ENCODE measurements at regions not wholly inside any gene's neighbourhood (a gene's known extent, or its start where the extent isn't known, plus 50 kb on each side); places are given as distances from the start of the nearest gene placed in this dataset.
"Not testable (repeated sequence)": the region's sequence is repeated elsewhere in the genome, so short reads cannot be mapped to it uniquely, and the experiment has no call there.

DNA sequence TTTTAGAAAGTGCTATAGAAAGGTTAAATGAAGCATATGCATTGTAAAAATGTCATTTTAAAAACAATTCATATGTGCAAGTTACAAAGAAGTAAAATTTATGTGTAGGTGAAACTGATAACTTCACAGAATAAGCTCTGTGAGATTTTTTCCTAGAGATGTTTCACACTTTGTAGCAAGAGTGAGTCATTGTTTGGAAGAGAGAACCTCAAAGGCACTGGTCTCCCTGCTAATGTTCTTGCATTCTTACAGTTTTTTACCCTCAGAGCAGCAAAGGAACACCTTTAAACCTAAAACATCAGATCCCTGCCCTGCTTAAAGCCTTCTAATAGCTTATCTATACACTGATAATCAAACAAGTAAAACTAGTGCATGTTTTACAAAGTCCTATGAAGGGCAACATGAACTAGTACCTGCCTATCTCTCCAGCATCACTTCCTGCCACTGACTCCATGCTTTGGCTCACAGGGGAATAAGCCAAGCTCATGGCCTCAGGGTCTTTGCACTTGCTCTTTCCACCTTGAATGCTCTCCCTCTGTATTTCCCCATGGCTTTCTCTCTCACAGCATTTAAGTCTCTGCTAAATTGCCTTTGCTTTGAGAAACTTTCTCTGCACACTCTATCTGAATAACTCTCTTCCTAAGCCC, 997.0 kb downstream of the GATA3 start:
- H3K27ac ChIP-seq (ENCODE audit: low read depth, low read length) = no peak overlapping the region
- TF ChIP-seq, protein P1, sequence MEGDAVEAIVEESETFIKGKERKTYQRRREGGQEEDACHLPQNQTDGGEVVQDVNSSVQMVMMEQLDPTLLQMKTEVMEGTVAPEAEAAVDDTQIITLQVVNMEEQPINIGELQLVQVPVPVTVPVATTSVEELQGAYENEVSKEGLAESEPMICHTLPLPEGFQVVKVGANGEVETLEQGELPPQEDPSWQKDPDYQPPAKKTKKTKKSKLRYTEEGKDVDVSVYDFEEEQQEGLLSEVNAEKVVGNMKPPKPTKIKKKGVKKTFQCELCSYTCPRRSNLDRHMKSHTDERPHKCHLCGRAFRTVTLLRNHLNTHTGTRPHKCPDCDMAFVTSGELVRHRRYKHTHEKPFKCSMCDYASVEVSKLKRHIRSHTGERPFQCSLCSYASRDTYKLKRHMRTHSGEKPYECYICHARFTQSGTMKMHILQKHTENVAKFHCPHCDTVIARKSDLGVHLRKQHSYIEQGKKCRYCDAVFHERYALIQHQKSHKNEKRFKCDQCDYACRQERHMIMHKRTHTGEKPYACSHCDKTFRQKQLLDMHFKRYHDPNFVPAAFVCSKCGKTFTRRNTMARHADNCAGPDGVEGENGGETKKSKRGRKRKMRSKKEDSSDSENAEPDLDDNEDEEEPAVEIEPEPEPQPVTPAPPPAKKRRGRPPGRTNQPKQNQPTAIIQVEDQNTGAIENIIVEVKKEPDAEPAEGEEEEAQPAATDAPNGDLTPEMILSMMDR (IDR thresholded peaks at IDR 0.05; ENCODE audit: low read depth, low read length, poor library complexity, severe bottlenecking) = no peak
- TF ChIP-seq EZH2phosphoT487 (IDR thresholded peaks at IDR 0.05; ENCODE audit: borderline replicate concordance, low read length) = no peak
- H3K9me2 ChIP-seq (replicated peaks; ENCODE audit: control insufficient read depth, low read length) = no peaks in the 10 kb centered on the region
- H3K36me3 ChIP-seq (ENCODE audit: control insufficient read depth, low read length) = no peaks in the 10 kb centered on the region
- no peaks in the 10 kb centered on the region for H3K9me3 ChIP-seq (ENCODE audit: control insufficient read depth, insufficient read depth, low read length)
- H3K27me3 ChIP-seq (ENCODE audit: control insufficient read depth, low read length) = no peaks in the 10 kb centered on the region
- H3K4me1 ChIP-seq (ENCODE audit: control insufficient read depth, low read length) = no peaks in the 10 kb centered on the region
- H3F3A ChIP-seq (ENCODE audit: control insufficient read depth, insufficient read depth) = no peaks in the 10 kb centered on the region
- H3K79me2 ChIP-seq (ENCODE audit: control insufficient read depth, low read length) = no peaks in the 10 kb centered on the region
- H3K4me3 ChIP-seq (ENCODE audit: low read length) = no peak overlapping the region
- H3K4me2 ChIP-seq (ENCODE audit: low read length) = no peak overlapping the region
- no peaks in the 10 kb centered on the region for H4K20me1 ChIP-seq (ENCODE audit: control insufficient read depth, insufficient read depth, low read depth, low read length)

DNA sequence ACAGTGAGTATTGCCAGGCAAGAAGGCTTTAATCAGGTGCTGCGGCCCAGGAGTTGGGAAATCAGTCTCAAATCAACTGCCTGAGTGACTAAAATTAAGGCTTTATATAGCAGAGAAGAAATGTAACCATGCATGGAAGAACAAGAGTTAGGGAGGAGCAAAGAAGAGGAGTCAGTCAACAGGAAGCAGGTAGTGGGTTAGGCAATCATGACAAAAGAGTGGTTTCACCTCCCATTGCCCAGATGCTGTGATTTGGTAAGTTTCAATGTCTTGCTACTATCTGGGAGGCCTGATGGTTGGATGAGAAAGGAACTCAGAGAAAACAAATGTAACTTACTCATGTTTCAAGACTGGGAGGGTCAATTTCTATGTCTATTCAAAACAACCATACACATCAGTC, 998.3 kb downstream of the GATA3 start:
- no peaks in the 10 kb centered on the region for H3K79me2 ChIP-seq (ENCODE audit: control insufficient read depth, low read length)
- no peak overlapping the region for H3K4me3 ChIP-seq (ENCODE audit: low read length)

DNA sequence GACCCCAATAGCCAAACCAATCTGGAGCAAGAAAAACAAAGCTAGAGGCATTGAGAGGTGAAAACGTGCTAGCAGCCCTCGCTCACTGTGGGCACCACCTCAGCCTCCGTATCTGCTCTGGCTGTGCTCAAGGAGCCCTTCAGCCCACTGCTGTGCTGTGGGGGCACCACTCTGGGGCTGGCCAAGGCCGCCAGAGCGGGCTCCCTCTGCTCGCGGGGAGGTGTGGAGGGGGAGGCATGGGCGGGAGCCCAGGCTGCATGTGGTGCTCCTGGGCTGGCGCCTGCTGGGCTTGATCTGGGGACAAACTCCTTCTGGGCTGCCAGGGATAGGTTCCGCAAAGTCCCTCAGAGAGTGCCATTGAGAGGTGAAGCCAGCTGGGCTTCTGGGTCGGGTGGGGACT, 1002.0 kb downstream of the GATA3 start:
- H3K4me2 ChIP-seq (ENCODE audit: low read length) = no peak overlapping the region
- H3K4me3 ChIP-seq (ENCODE audit: low read length) = no peak overlapping the region
- H3K36me3 ChIP-seq (ENCODE audit: control insufficient read depth, low read length) = no peaks in the 10 kb centered on the region
- H3K27ac ChIP-seq (ENCODE audit: low read depth, low read length) = no peak overlapping the region
- H3K27me3 ChIP-seq (ENCODE audit: control insufficient read depth, low read length) = 0 out of 2 replicates have a peak, but pooled peaks cover 3% of the 10 kb centered on the region
- H3K79me2 ChIP-seq (ENCODE audit: control insufficient read depth, low read length) = no peaks in the 10 kb centered on the region
- no peaks in the 10 kb centered on the region for H3K9me2 ChIP-seq (replicated peaks; ENCODE audit: control insufficient read depth, low read length)
- no peaks in the 10 kb centered on the region for H3F3A ChIP-seq (ENCODE audit: control insufficient read depth, insufficient read depth)
- TF ChIP-seq, protein P1 (IDR thresholded peaks at IDR 0.05; ENCODE audit: low read depth, low read length, poor library complexity, severe bottlenecking) = no peak
- no peak for TF ChIP-seq EZH2phosphoT487 (IDR thresholded peaks at IDR 0.05; ENCODE audit: borderline replicate concordance, low read length)
- no peaks in the 10 kb centered on the region for H3K4me1 ChIP-seq (ENCODE audit: control insufficient read depth, low read length)
- H3K9me3 ChIP-seq (ENCODE audit: control insufficient read depth, insufficient read depth, low read length) = no peaks in the 10 kb centered on the region
- H4K20me1 ChIP-seq (ENCODE audit: control insufficient read depth, insufficient read depth, low read depth, low read length) = no peaks in the 10 kb centered on the region

More for the DNA sequence above, 998.3 kb downstream of the GATA3 start:
- no peaks in the 10 kb centered on the region for H3K36me3 ChIP-seq (ENCODE audit: control insufficient read depth, low read length)
- no peaks in the 10 kb centered on the region for H3K27me3 ChIP-seq (ENCODE audit: control insufficient read depth, low read length)
- no peaks in the 10 kb centered on the region for H3F3A ChIP-seq (ENCODE audit: control insufficient read depth, insufficient read depth)
- no peaks in the 10 kb centered on the region for H3K9me2 ChIP-seq (replicated peaks; ENCODE audit: control insufficient read depth, low read length)
- no peaks in the 10 kb centered on the region for H4K20me1 ChIP-seq (ENCODE audit: control insufficient read depth, insufficient read depth, low read depth, low read length)
- H3K4me2 ChIP-seq (ENCODE audit: low read length) = no peak overlapping the region
- no peak overlapping the region for H3K27ac ChIP-seq (ENCODE audit: low read depth, low read length)
- H3K9me3 ChIP-seq (ENCODE audit: control insufficient read depth, insufficient read depth, low read length) = no peaks in the 10 kb centered on the region
- no peaks in the 10 kb centered on the region for H3K4me1 ChIP-seq (ENCODE audit: control insufficient read depth, low read length)
- no peak for TF ChIP-seq EZH2phosphoT487 (IDR thresholded peaks at IDR 0.05; ENCODE audit: borderline replicate concordance, low read length)
- TF ChIP-seq, protein P1 (IDR thresholded peaks at IDR 0.05; ENCODE audit: low read depth, low read length, poor library complexity, severe bottlenecking) = no peak

DNA sequence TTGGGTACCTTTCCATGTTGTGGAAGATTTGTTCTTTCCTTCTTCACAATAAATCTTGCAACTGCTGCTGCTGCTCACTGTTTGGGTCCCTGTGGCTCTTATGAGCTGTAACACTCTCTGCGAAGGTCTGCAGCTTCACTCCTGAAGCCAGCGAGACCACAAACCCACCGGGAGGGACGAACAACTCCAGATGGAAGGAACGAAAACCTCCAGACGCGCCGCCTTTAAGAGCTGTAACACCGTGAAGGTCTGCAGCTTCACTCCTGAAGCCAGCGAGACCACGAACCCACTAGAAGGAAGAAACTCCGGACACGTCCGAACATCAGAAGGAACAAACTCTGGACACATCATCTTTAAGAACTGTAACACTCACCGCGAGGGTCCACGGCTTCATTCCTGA, 1002.8 kb downstream of the GATA3 start:
- H3F3A ChIP-seq (ENCODE audit: control insufficient read depth, insufficient read depth); H3K9me2 ChIP-seq (replicated peaks; ENCODE audit: control insufficient read depth, low read length); H4K20me1 ChIP-seq (ENCODE audit: control insufficient read depth, insufficient read depth, low read depth, low read length); H3K4me3 ChIP-seq (ENCODE audit: low read length); H3K4me2 ChIP-seq (ENCODE audit: low read length); H3K4me1 ChIP-seq (ENCODE audit: control insufficient read depth, low read length); H3K27ac ChIP-seq (ENCODE audit: low read depth, low read length); H3K79me2 ChIP-seq (ENCODE audit: control insufficient read depth, low read length); H3K9me3 ChIP-seq (ENCODE audit: control insufficient read depth, insufficient read depth, low read length); H3K36me3 ChIP-seq (ENCODE audit: control insufficient read depth, low read length); H3K27me3 ChIP-seq (ENCODE audit: control insufficient read depth, low read length): not testable (repeated sequence)

Measured in DOHH2 (cell line).